Caco-2 (cell line): ENCODE measurements at regions not wholly inside any gene's neighbourhood (a gene's known extent, or its start where the extent isn't known, plus 50 kb on each side); places are given as distances from the start of the nearest gene placed in this dataset.

Experiments
- BruUV-seq: library from RNA; stranded (reverse); fragments of 400-500 nt; replicated peaks from 2 replicates; lab custom pipeline; 2021; lab: Mats Ljungman, UMichigan
- CTCF ChIA-PET: fragments of 300-600 bp; sonication (Branson Sonifier 250); formaldehyde crosslinking; loops from one replicate; lab custom pipeline; 2022; ENCODE audit warnings: antibody characterized with exemption; lab: Charles Lee
- POLR2A ChIA-PET: fragments of 300-600 bp; sonication (Branson Sonifier 250); formaldehyde crosslinking; loops from one replicate; lab custom pipeline; 2022; ENCODE audit warnings: antibody characterized with exemption; lab: Charles Lee
- DNase-seq, 2 experiments: peaks; one replicate each; pipeline versions ENCODE4 v3.0.0 to v3.0.0-alpha.2; 2020 to 2022
- H3K27me3 ChIP-seq: replicated peaks from 2 replicates; pipeline ENCODE4 v1.6.0; 2011; ENCODE audit warnings: low read length; ENCODE audit not compliant: control insufficient read depth, insufficient read depth
- H3K36me3 ChIP-seq: 2 replicates; pipeline ENCODE4 v1.5.1; 2011; ENCODE audit warnings: low read length; ENCODE audit not compliant: control insufficient read depth, insufficient read depth
- H3K4me1 ChIP-seq: fragments of 250-450 bp; sonication (Bioruptor Pico); 2 replicates; pipeline ENCODE4 v1.5.1; 2020; ENCODE audit warnings: mild to moderate bottlenecking
- H3K4me3 ChIP-seq: 2 replicates; pipeline ENCODE4 v1.5.1; 2011; ENCODE audit warnings: low read depth, mild to moderate bottlenecking, control low read depth, low read length
- H3K9me3 ChIP-seq: fragments of 250-450 bp; sonication (Bioruptor Pico); 2 replicates; pipeline ENCODE4 v1.5.1; 2020; ENCODE audit warnings: mild to moderate bottlenecking, moderate library complexity
- H3K27ac Mint-ChIP-seq: one replicate; pipeline ENCODE4 v1.8.0; 2022; ENCODE audit warnings: mixed read lengths; ENCODE audit not compliant: unreplicated experiment
- H3K27me3 Mint-ChIP-seq: one replicate; pipeline ENCODE4 v1.8.0; 2022; ENCODE audit warnings: mixed read lengths; ENCODE audit not compliant: insufficient read depth, unreplicated experiment
- H3K36me3 Mint-ChIP-seq: one replicate; pipeline ENCODE4 v1.8.0; 2022; ENCODE audit warnings: mild to moderate bottlenecking, mixed read lengths; ENCODE audit not compliant: insufficient read depth, unreplicated experiment
- H3K4me1 Mint-ChIP-seq: one replicate; pipeline ENCODE4 v1.8.0; 2022; ENCODE audit warnings: low read depth, mixed read lengths; ENCODE audit not compliant: unreplicated experiment
- H3K4me3 Mint-ChIP-seq: one replicate; pipeline ENCODE4 v1.8.0; 2022; ENCODE audit warnings: mild to moderate bottlenecking, moderate library complexity, mixed read lengths; ENCODE audit not compliant: unreplicated experiment
- H3K9me3 Mint-ChIP-seq: one replicate; pipeline ENCODE4 v1.8.0; 2022; ENCODE audit warnings: mixed read lengths; ENCODE audit not compliant: unreplicated experiment
- CTCF ChIP-seq, 2 experiments: fragments of 200-600 bp in 1 of 2; IDR thresholded peaks; 1 replicate in 1 of 2; 2 replicates in 1 of 2; pipeline versions ENCODE4 v1.5.1 to v1.8.0; 2011 to 2022; ENCODE audit warnings: antibody characterized with exemption in 1 of 2, control low read depth in 1 of 2, inconsistent platforms in 1 of 2, low read depth in 1 of 2, low read length in 1 of 2, mild to moderate bottlenecking in 1 of 2, moderate library complexity in 1 of 2; ENCODE audit not compliant: insufficient read depth in 1 of 2, severe bottlenecking in 1 of 2, unreplicated experiment in 1 of 2
- intact Hi-C: fragments of 100-400 bp; cut with micrococcal nuclease; formaldehyde crosslinking; loops from one replicate; pipeline ENCODE4 v1.10.0; 2022; ENCODE audit not compliant: unreplicated experiment

GRCh38 chr7:114766041-114766356, 155.9 kb upstream of the MDFIC start:
- Histone ChIP-seq H3K4me1 (no peaks in the 10 kb centered on the region), H3K27me3 (no peaks in the 10 kb centered on the region), H3K4me3 (no peak overlapping the region), H3K9me3 (no peaks in the 10 kb centered on the region), H3K36me3 (no peaks in the 10 kb centered on the region)
- no peaks in the 10 kb centered on the region for H3K4me1 Mint-ChIP-seq
- intact Hi-C loops: no loop called here
- no peak for TF ChIP-seq CTCF (IDR thresholded peaks at IDR 0.05; ENCODE audit: insufficient read depth in 1 of 2, low read depth in 1 of 2, low read length in 1 of 2, severe bottlenecking in 1 of 2, unreplicated experiment in 1 of 2)
- BruUV-seq: no TSS peak
- no peak overlapping the region for H3K4me3 Mint-ChIP-seq
- H3K27ac Mint-ChIP-seq: no peak overlapping the region
- no peak for DNase-seq
- no peaks in the 10 kb centered on the region for H3K9me3 Mint-ChIP-seq
- ChIA-PET CTCF (no interaction called here), POLR2A (no interaction called here)
- H3K36me3 Mint-ChIP-seq: no peaks in the 10 kb centered on the region
- H3K27me3 Mint-ChIP-seq: no peaks in the 10 kb centered on the region

- H3K9me3 ChIP-seq: no peaks in the 10 kb centered on the region
- ChIA-PET CTCF (no interaction called here), POLR2A (no interaction called here)
- BruUV-seq: no TSS peak
- peaks cover 11% of the 10 kb centered on the region for H3K27me3 Mint-ChIP-seq
- H3K4me1 Mint-ChIP-seq: no peaks in the 10 kb centered on the region
- H3K27me3 ChIP-seq: no peaks in the 10 kb centered on the region
- H3K27ac Mint-ChIP-seq: no peak overlapping the region
- no peak overlapping the region for H3K4me3 ChIP-seq
- H3K4me3 Mint-ChIP-seq: no peak overlapping the region
- H3K4me1 ChIP-seq: no peaks in the 10 kb centered on the region
- intact Hi-C loops: no loop called here
- DNase-seq: no peak
- H3K9me3 Mint-ChIP-seq: no peaks in the 10 kb centered on the region
- no peaks in the 10 kb centered on the region for H3K36me3 ChIP-seq
- no peak for TF ChIP-seq CTCF (IDR thresholded peaks at IDR 0.05; ENCODE audit: insufficient read depth in 1 of 2, low read depth in 1 of 2, low read length in 1 of 2, severe bottlenecking in 1 of 2, unreplicated experiment in 1 of 2)
- H3K36me3 Mint-ChIP-seq: no peaks in the 10 kb centered on the region
These were observed 144.6 kb upstream of the MDFIC start for GRCh38 chr7:114777288-114777687.

- Mint-ChIP-seq H3K27me3 (peaks cover 11% of the 10 kb centered on the region), H3K9me3 (no peaks in the 10 kb centered on the region), H3K36me3 (no peaks in the 10 kb centered on the region), H3K4me1 (no peaks in the 10 kb centered on the region), H3K27ac (no peak overlapping the region), H3K4me3 (no peak overlapping the region)
- Histone ChIP-seq H3K36me3 (no peaks in the 10 kb centered on the region), H3K4me3 (no peak overlapping the region), H3K27me3 (no peaks in the 10 kb centered on the region), H3K9me3 (no peaks in the 10 kb centered on the region), H3K4me1 (no peaks in the 10 kb centered on the region)
- no peak for DNase-seq
- ChIA-PET CTCF (no interaction called here), POLR2A (no interaction called here)
- no TSS peak for BruUV-seq
- intact Hi-C loops: no loop called here
- TF ChIP-seq CTCF (IDR thresholded peaks at IDR 0.05; ENCODE audit: insufficient read depth in 1 of 2, low read depth in 1 of 2, low read length in 1 of 2, severe bottlenecking in 1 of 2, unreplicated experiment in 1 of 2): no peak
These were observed 138.4 kb upstream of the MDFIC start for GRCh38 chr7:114783508-114783907.
